Thyroid gland (tissue), 4 donors: ENCODE measurements at regions not wholly inside any gene's neighbourhood (a gene's known extent, or its start where the extent isn't known, plus 50 kb on each side); places are given as distances from the start of the nearest gene placed in this dataset.

Experiments
- DNase-seq, 2 donors: peaks; one replicate each; pipeline ENCODE4 v3.0.0-alpha.2; 2019
- H3K27ac ChIP-seq, 3 donors: fragments of 200-600 bp; sonication (generic); 1 replicate in 2 of 3; 2 replicates in 1 of 3; pipeline ENCODE4 v1.5.1; 2016 to 2019; ENCODE audit warnings: mild to moderate bottlenecking in 1 of 3, moderate library complexity in 1 of 3
- H3K27me3 ChIP-seq: fragments of 200-600 bp; sonication (generic); one replicate; pipeline ENCODE4 v1.5.1; 2019
- H3K36me3 ChIP-seq, 2 donors: fragments of 200-600 bp; sonication (generic); one replicate each; pipeline ENCODE4 v1.5.1; 2016 to 2019
- H3K4me1 ChIP-seq, 2 donors: fragments of 200-600 bp; sonication (generic); one replicate each; pipeline ENCODE4 v1.5.1; 2017 to 2019
- H3K4me3 ChIP-seq, 3 donors: fragments of 200-600 bp; sonication (generic); replicated peaks in 1 of 3; 1 replicate in 2 of 3; 2 replicates in 1 of 3; pipeline ENCODE4 v1.5.1; 2016; ENCODE audit warnings: mild to moderate bottlenecking in 1 of 3
- H3K9me3 ChIP-seq: fragments of 200-600 bp; sonication (generic); one replicate; pipeline ENCODE4 v1.5.1; 2017
- POLR2A ChIP-seq, 2 donors: fragments of 450-650 bp; IDR thresholded peaks; one replicate each; pipeline ENCODE4 v1.6.1; 2017; ENCODE audit warnings: antibody characterized with exemption in 2 of 2, mild to moderate bottlenecking in 2 of 2, moderate library complexity in 1 of 2
- WGBS, 2 donors: methylation state at CpG; one replicate each; pipeline ENCODE4 v1.1.5; 2017; 5-methylcytosine and 5-hydroxymethylcytosine counted together
- intact Hi-C: fragments of 100-400 bp; cut with DNase I; formaldehyde crosslinking; loops from one replicate; pipeline ENCODE4 v1.15.1; 2023
- TF ChIP-seq, protein P1 (sequence below), 6 experiments: fragments of 200-600 bp in 3 of 6; fragments of 450-650 bp in 3 of 6; sonication (generic) in 3 of 6; IDR thresholded peaks; one replicate each; pipeline ENCODE4 v1.5.1; 2016 to 2019; ENCODE audit warnings: antibody characterized with exemption in 6 of 6, mild to moderate bottlenecking in 2 of 6, inconsistent platforms in 1 of 6, moderate library complexity in 1 of 6

DNA sequence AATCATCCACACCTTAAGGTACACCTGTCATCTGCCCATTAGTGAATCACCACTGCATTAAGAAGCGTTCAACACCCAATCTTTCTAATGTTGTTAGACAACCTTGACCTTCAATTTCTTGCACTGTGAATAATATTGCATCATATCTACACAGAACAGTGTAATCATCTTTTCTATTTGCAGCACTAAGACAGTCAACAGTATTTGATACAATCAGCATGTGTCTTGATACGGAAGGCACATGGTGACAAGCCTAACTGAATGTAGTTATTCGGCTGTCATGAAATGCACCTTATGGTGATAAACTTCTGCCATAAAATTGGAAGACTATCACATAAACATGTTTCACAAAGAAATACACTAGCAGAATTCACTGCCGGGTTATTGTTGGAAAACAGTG is 253.9 kb upstream of the THRB start:
- intact Hi-C loops: no loop called here
- WGBS, 2 donors: 97 to 98% methylated on average over 4 of the region's 4 CpGs
- H3K9me3 ChIP-seq: no peaks in the 10 kb centered on the region
- H3K4me1 ChIP-seq: no peaks in the 10 kb centered on the region
- DNase-seq: no peak
- no peak overlapping the region for H3K4me3 ChIP-seq
- no peaks in the 10 kb centered on the region for H3K27me3 ChIP-seq
- no peaks in the 10 kb centered on the region for H3K36me3 ChIP-seq
- H3K27ac ChIP-seq: no peak overlapping the region
- TF ChIP-seq, protein P1, sequence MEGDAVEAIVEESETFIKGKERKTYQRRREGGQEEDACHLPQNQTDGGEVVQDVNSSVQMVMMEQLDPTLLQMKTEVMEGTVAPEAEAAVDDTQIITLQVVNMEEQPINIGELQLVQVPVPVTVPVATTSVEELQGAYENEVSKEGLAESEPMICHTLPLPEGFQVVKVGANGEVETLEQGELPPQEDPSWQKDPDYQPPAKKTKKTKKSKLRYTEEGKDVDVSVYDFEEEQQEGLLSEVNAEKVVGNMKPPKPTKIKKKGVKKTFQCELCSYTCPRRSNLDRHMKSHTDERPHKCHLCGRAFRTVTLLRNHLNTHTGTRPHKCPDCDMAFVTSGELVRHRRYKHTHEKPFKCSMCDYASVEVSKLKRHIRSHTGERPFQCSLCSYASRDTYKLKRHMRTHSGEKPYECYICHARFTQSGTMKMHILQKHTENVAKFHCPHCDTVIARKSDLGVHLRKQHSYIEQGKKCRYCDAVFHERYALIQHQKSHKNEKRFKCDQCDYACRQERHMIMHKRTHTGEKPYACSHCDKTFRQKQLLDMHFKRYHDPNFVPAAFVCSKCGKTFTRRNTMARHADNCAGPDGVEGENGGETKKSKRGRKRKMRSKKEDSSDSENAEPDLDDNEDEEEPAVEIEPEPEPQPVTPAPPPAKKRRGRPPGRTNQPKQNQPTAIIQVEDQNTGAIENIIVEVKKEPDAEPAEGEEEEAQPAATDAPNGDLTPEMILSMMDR (IDR thresholded peaks at IDR 0.05): no peak
- TF ChIP-seq POLR2A (IDR thresholded peaks at IDR 0.05): no peak

DNA sequence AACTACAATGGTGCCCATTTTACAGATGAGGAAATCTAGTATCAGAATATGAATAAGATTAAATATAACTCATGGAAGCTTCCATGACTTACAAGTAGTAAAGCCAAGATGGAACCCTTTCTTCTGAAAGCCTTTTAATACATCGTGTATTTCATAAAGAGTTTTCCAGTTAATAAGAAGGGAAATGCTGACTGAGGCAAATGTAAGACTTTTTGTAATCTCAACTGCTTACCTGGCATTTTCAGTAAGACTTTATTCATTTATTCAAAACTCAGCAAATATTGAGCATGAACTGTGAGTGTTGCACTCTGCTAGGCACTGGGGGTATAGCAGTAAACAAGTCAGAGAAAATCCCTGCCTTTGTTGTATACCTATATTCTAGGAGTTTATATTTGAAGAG is 256.4 kb upstream of the THRB start:
- Histone ChIP-seq H3K9me3 (no peaks in the 10 kb centered on the region), H3K27me3 (no peaks in the 10 kb centered on the region), H3K4me1 (no peaks in the 10 kb centered on the region), H3K36me3 (no peaks in the 10 kb centered on the region), H3K27ac (no peak overlapping the region), H3K4me3 (no peak overlapping the region)
- DNase-seq: no peak
- TF ChIP-seq, protein P1 (IDR thresholded peaks at IDR 0.05): no peak
- TF ChIP-seq POLR2A (IDR thresholded peaks at IDR 0.05): no peak
- intact Hi-C loops: no loop called here
- WGBS, 2 donors: 94 to 96% methylated on average over 1 of the region's 1 CpG

DNA sequence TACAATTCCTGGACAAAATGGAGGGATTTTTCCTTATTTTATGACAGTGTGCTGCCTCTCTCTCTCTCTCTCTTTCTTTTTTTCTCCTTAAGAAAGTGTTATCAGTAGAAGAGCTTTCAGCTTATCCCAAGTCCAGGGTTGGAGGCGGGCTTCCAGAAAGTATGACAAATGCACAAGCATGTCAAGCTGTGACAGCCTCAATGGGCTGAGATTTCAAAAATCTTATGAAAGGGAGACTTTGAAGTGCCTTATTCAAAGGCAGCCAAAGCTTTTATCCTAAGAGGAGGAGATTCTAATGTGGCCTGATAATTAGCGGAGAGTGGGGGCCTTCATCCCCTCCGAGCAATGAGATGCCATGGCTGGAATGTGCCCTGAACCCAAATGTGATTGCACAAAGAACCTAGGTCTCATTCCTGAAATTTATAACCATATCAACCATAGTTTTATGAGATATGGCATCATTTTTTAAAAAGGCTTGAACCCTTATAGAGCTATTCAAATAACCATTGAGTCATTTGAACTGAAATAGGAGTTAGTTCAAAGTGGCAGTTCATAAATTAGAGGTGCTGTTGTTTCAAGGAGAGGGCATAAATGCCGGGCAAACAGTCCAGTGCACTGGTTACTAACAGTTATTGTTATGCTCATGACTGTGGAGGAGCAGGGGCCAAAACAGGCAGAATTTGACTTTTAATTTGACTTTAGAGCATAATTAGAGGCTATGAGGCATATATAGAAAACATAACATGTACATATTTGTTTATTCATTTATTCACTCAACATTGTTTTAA is 261.6 kb upstream of the THRB start:
- no peak for TF ChIP-seq POLR2A (IDR thresholded peaks at IDR 0.05)
- TF ChIP-seq, protein P1 (IDR thresholded peaks at IDR 0.05): no peak
- H3K4me1 ChIP-seq: no peaks in the 10 kb centered on the region
- intact Hi-C loops: no loop called here
- 94 to 96% methylated on average over 4 of the region's 4 CpGs for WGBS, 2 donors
- no peak for DNase-seq
- H3K27me3 ChIP-seq: no peaks in the 10 kb centered on the region
- H3K9me3 ChIP-seq: no peaks in the 10 kb centered on the region
- no peaks in the 10 kb centered on the region for H3K36me3 ChIP-seq
- no peak overlapping the region for H3K4me3 ChIP-seq
- no peak overlapping the region for H3K27ac ChIP-seq

DNA sequence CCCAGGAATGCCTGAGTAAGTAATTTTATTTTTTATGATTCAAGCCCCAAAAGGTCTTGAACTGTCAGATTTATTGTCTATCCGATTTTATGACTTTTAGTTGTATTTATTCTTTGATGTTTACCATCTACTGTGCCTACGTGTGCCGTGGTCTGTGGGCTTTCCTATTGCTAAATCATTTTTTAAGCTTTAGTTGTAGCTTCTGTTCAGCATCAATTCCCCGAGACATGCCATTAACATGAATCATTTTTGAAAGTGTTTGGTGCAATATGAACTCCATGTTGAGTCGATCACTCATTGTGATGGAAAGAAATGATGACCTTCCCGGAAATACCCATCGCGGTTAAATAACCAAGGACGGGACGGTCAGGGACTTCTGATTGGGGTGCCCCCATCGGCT is 268.7 kb upstream of the THRB start:
- no peak for DNase-seq
- intact Hi-C loops: no loop called here
- no peaks in the 10 kb centered on the region for H3K36me3 ChIP-seq
- WGBS, 2 donors: 88 to 90% methylated on average over 11 of the region's 11 CpGs
- no peaks in the 10 kb centered on the region for H3K27me3 ChIP-seq
- H3K9me3 ChIP-seq: no peaks in the 10 kb centered on the region
- TF ChIP-seq, protein P1 (IDR thresholded peaks at IDR 0.05): no peak
- TF ChIP-seq POLR2A (IDR thresholded peaks at IDR 0.05): no peak
- no peak overlapping the region for H3K27ac ChIP-seq
- H3K4me1 ChIP-seq: no peaks in the 10 kb centered on the region
- no peak overlapping the region for H3K4me3 ChIP-seq

DNA sequence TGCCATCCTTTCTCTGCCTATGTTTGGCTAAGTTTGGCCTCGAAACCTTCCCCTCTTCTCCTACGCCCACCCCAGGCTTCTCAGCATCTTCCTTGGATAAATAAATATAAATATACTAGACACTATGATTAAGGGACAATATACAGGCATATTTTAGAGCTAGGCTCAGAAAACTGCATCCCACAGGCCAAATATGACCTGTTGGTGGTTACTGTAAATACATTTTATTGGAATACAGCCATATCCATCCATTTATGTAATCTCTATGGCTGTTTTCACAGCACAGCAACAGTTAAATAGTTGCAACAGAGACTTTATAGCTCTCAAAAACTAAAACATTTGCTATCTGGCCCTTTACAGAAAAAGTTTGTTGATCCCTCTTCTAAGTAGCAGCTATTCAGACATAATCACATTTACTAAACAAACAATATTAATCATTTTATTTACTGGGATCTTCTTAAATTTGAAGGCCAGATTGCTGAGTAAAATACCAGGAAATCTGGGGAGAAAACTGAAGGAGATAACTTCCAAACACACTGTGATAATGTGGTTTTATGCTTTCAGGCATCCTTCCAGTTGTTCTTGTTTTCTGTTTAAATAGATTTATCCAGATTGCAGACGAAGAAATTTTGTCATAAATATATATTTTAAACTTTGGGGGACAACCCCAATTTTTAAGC is 269.7 kb upstream of the THRB start:
- H3K27ac ChIP-seq: no peak overlapping the region
- no peak for DNase-seq
- intact Hi-C loops: no loop called here
- H3K4me1 ChIP-seq: no peaks in the 10 kb centered on the region
- H3K27me3 ChIP-seq: no peaks in the 10 kb centered on the region
- H3K9me3 ChIP-seq: no peaks in the 10 kb centered on the region
- TF ChIP-seq, protein P1 (IDR thresholded peaks at IDR 0.05): no peak
- TF ChIP-seq POLR2A (IDR thresholded peaks at IDR 0.05): no peak
- no peaks in the 10 kb centered on the region for H3K36me3 ChIP-seq
- H3K4me3 ChIP-seq: no peak overlapping the region
- 89 to 92% methylated on average over 3 of the region's 3 CpGs for WGBS, 2 donors
